Right hindlimb (tissue), 1 donor: ENCODE measurements at regions not wholly inside any gene's neighbourhood (a gene's known extent, or its start where the extent isn't known, plus 50 kb on each side); places are given as distances from the start of the nearest gene placed in this dataset.
"Not testable (repeated sequence)": the region's sequence is repeated elsewhere in the genome, so short reads cannot be mapped to it uniquely, and the experiment has no call there.

Experiments
- DNase-seq: peaks from one replicate; pipeline ENCODE4 v3.0.0-alpha.2; 2018

- DNase-seq: no peak
Observed at GRCh38 chr12:91502208-91502607, 319.6 kb upstream of the DCN start.

- no peak for DNase-seq
Observed at GRCh38 chr12:91496337-91496736, 313.7 kb upstream of the DCN start.

- DNase-seq: no peak
Observed at GRCh38 chr12:91493308-91493707, 310.7 kb upstream of the DCN start.

- DNase-seq: no peak
Observed at GRCh38 chr12:91492648-91493047, 310.0 kb upstream of the DCN start.

- DNase-seq: no peak
Observed at GRCh38 chr12:91490667-91491311, 308.2 kb upstream of the DCN start.

GRCh38 chr12:91483471-91483985 is 300.9 kb upstream of the DCN start:
- no peak for DNase-seq

- no peak for DNase-seq
Observed at GRCh38 chr12:91482231-91482630, 299.6 kb upstream of the DCN start.

- DNase-seq: no peak
Observed at GRCh38 chr12:91478500-91478899, 295.9 kb upstream of the DCN start.

- DNase-seq: no peak
Observed at GRCh38 chr12:91467686-91468085, 285.1 kb upstream of the DCN start.

- no peak for DNase-seq
Observed at GRCh38 chr12:91461061-91461460, 278.4 kb upstream of the DCN start.

- no peak for DNase-seq
Observed at GRCh38 chr12:91460469-91460868, 277.9 kb upstream of the DCN start.

- DNase-seq: no peak
Observed at GRCh38 chr12:91455321-91455720, 272.7 kb upstream of the DCN start.

GRCh38 chr12:91454179-91454578 is 271.6 kb upstream of the DCN start:
- DNase-seq: no peak

GRCh38 chr12:91452464-91452863 is 269.8 kb upstream of the DCN start:
- not testable (repeated sequence) for DNase-seq

GRCh38 chr12:91441993-91442952 is 259.7 kb upstream of the DCN start:
- no peak for DNase-seq

- DNase-seq: no peak
Observed at GRCh38 chr12:91441246-91441645, 258.6 kb upstream of the DCN start.

- no peak for DNase-seq
Observed at GRCh38 chr12:91434081-91434480, 251.5 kb upstream of the DCN start.

- no peak for DNase-seq
Observed at GRCh38 chr12:91432755-91433154, 250.1 kb upstream of the DCN start.

- DNase-seq: no peak
Observed at GRCh38 chr12:91432089-91432488, 249.5 kb upstream of the DCN start.

- DNase-seq: no peak
Observed at GRCh38 chr12:91424506-91424905, 241.9 kb upstream of the DCN start.

- DNase-seq: no peak
Observed at GRCh38 chr12:91423693-91424050, 241.1 kb upstream of the DCN start.

- DNase-seq: no peak
Observed at GRCh38 chr12:91422811-91423692, 240.4 kb upstream of the DCN start.

- no peak for DNase-seq
Observed at GRCh38 chr12:91422127-91422526, 239.5 kb upstream of the DCN start.
